Amniotic epithelial cell (primary cell): ENCODE measurements at regions not wholly inside any gene's neighbourhood (a gene's known extent, or its start where the extent isn't known, plus 50 kb on each side); places are given as distances from the start of the nearest gene placed in this dataset.

ENCODE experiments used
- DNase-seq: peaks from one replicate; pipeline ENCODE4 v3.0.0-alpha.2; 2010; ENCODE audit warnings: low read depth

GRCh38 chr2:20150110-20150706, 74.7 kb downstream of the SDC1 start:
- DNase-seq = no peak

DNA sequence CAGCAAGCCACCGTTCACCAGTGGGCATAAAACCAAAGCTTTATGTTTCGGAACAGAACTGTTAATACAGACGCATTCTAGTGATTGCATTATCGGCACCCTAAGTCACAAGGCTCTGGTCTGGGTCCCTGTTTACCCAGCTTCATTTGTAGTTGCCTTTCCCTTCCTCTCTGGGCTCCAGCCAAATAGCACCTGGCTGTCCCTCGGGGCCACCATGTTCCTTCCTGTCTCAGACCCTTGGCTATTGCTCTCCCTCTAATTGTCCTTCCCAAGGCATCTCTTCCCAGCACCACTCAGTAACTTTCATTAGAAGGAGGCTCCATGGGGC, 75.3 kb downstream of the SDC1 start:
- DNase-seq = no peak

GRCh38 chr2:20148923-20149702, 75.8 kb downstream of the SDC1 start:
- DNase-seq = peak; percentile 77

- DNase-seq = no peak
Observed at GRCh38 chr2:20148426-20148922, 76.5 kb downstream of the SDC1 start.

DNA sequence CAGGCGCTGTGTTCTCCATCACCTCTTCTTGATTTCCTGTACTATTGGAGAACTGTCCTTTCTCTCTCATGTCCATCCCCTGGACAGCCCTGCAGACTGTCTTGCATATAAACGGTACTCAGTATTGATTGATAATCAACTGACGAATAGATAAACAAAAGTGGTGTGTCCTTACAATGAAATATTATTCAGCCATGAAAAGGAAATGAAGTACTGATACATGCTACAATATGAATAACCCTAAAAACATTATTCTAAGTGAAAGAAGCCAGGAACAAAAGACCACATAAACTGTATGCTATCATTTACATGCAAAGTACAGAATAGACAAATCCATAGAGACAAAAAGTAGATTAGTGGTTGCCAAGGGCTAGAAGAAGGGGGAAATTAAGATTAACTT, 77.6 kb downstream of the SDC1 start:
- DNase-seq = no peak

DNA sequence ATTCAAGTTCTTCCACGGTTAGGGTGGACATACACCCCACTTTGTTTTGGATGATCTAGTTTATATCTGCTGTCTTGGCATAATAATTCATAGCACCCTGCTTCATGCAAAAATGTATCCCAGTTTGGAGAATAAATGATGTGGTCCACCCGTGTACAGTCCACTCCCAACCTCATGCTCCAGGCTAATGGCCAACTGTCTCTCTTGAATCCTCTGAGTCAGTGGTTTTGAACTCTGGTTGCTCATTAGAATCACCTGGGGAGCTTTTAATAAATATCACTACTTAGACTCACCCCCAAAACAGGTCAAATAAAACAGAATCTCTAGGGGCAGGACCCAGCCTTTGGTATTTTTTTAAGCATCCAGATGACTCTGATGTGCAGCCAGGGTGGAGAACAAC, 78.5 kb downstream of the SDC1 start:
- DNase-seq = peak; percentile 49

DNA sequence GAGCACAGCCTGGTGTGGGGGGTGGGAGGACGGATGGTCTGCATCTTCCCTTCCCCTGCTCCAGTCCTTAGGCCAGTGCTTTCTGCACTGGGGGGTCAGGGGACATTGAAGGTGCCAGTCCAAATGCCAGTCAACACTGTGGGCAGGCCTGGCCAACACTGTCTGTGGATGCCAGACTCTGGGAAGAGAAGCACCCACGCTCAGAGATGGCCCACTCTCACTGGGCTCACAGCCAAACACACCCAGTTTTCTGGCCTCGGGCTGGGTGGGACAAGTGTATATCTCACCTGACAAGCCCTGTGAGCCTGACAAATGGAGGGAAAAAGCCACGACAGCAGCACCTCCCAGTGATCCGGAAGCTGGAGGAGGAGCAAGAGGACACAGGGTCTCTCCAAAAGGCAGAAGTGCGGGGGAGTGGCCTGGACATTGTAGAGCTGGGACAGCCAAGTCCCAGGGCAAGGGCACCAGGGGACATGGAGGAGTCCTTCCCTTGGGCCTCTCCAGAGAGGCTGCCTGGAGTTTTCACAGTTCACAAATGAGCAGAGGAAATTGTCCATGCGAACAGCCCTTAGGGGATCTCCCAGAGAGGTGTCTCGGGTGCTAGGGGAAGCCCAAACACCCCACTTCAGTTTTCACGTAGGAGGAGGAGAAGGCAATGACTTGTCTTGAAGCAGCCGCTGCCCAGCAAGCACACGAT, 79.3 kb downstream of the SDC1 start:
- DNase-seq = no peak

DNA sequence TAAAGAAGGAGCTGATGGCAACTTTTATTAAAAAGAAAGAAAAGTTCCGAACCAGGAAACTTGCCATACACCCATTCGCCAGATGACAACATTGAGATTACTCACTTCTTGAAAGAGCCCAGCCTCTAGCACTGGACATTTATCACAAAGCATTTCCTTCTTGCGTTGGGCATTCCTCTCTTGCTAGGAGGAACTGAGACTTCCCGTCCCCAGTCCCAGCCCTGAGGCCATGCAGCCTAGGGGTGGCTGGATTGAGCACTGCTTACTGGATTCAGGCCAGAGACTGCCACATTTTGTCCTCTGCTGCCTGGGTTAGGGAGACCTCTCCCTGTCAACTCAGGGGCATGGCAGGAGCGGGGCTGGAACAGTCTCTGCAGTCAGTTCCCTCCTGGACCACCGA, 80.1 kb downstream of the SDC1 start:
- DNase-seq = no peak

GRCh38 chr2:20144196-20144595, 80.7 kb downstream of the SDC1 start:
- DNase-seq = no peak

GRCh38 chr2:20143263-20143662, 81.7 kb downstream of the SDC1 start:
- DNase-seq = peak; percentile 46

DNA sequence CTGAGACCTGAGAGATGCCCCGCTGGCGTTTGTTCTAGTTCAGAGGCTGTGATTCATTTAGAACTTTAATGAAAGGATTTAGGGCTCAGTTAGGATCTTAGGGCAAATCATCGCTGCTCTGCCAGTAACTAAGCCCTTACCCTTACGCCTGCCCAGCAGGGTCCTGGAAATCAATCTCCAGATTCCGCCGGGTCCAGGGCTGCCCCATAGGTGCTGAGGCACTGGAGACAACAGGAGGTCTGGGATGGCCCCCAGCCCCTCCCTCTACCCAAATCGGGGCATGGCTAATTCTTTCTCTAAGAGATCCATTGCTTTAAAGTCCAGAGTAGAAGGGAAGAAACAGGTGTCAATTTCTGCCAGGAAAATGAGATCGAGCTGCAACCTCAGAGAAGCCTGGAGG, 83.1 kb downstream of the SDC1 start:
- no peak for DNase-seq

DNA sequence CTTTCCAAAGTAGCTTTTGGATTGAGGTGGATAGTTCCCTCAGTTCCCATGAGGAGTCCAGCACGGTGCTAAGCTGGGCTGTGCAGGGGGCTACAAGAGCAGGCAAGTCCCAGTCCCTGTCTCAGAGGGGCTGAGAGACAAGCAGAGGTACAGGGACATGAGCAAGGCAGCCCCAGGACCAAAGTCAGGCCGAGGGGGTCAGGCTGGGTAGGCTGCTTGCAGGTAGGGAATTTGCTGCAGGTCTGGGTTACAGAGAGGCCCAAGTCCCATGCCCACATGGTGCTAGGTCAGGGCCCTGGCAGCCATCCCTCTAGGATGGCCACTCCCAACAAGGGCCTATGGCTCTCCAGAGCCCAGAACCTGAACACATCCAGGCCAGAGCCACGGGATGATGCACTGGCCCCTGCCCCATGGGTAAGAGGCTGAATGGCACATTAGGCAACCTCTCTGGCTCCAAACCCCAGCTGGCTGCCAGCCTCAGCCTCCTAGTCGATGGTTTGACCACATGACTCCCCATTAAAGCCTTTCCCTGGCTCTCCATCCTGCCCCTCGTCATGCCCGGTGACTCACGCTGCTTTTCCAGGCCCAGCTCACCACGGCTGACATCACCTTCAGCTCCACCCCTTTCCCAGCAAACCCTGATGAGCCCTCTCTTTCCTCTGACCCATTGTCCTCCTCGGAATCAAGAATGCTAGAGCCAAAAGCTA, 83.7 kb downstream of the SDC1 start:
- peak; percentile 94 for DNase-seq

DNA sequence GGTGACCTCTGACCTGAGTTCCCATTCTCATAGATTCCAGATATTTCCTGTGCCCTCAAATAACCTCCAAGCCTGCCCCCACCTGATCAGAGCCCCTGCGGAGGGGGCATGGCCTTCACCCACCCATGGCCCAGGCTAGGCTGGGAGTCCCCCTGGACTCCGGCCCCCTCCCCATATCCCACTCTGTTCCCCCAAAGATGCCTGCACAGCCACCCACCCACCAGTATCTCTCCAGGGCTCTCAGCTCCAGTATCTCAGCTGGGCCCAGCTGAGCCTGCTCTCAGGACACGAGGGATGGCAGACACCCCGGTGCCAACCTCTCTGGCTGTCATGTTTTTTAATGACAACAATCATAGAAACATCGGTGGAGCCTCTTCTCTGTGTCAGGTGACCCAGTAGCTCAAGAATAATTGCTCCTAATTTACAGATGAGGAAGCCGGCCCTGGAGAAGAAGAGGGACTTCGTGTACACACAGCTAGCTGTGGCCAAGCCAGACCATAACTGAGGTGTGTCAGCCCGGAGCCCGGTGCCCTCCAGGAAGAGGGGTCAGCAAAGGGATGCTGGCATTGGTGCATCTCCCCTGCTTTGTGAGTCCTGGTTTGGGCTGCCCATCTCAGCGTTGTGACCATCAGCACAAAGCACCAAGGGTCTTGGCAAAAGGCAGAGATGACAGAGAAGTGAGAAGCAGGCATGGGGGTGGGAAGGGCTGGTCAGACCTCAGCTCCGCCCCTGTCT, 84.4 kb downstream of the SDC1 start:
- no peak for DNase-seq

DNA sequence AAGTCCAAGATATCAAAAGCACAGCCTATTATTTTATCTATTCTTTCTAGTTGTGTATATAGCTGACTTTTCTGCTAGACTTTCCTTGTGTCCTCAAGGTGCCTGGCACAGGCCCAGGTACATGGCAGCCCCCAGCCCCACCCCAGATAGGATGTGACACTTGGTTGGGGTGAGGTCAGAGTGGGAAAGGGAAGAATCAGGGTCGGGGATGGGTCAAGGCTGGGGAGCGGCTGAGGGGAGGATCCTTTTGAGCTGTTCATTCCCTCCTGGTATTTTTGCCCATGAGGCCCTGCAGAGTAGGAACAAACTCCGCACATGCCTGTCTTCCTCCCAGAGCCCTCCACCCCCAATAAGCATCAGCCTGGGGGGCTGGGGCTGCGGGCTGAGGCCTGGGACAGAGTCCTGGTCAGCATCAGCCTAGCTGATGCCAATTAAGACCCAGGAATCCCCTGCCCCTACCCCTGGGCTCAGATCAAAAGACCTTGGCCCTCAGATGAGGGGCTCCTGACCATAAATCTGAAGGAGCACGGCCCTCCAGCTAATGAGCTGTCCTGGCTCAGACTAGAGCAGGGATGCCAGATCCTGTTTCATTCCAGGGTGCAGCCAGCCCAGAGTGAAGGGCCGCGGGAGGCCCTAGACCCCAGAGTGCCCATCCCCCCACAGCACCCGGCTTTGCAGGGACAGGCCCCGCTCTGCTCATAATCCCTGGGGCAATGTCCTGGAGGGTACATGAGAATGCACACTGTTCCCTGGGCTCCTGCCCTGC, 85.3 kb downstream of the SDC1 start:
- DNase-seq = no peak

DNA sequence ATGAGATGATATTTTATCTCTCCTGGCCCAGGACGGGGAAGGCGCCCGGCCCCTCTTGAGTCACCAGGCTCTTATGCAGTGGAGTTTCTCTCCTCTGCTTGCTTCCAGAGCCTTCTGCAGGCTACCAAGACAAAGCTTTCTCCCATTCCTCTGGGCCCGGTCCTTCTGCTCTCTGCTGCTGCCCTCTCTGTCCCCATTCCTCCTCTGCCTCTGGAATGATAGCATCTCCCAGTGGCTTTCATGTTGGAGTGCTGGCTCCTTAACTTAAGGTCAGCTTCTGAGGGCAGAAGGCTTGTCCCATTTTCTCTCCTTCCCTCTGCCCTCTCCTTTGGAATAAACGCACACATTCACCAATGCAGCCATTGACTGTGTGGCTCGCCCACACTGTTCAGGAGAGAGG, 86.2 kb downstream of the SDC1 start:
- no peak for DNase-seq

DNA sequence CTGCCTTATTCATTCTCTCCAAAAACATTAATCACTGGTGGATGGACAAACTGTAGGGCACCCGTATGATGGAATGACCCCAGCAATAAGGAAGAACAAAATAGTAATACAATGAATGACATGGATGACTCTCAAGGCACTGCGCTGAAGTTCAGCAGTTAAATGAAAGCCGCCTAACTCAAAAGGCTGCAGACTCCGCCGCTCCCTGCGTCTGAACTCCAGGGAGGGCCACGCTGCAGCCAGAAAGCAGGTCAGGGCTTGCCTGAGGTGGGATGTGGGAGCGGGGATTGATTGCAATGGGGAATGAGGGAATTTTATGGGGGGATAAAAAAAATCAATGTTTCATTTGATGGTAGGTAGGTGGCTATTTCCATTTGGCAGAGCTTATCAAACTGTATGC, 86.5 kb upstream of the LAPTM4A start:
- no peak for DNase-seq

DNA sequence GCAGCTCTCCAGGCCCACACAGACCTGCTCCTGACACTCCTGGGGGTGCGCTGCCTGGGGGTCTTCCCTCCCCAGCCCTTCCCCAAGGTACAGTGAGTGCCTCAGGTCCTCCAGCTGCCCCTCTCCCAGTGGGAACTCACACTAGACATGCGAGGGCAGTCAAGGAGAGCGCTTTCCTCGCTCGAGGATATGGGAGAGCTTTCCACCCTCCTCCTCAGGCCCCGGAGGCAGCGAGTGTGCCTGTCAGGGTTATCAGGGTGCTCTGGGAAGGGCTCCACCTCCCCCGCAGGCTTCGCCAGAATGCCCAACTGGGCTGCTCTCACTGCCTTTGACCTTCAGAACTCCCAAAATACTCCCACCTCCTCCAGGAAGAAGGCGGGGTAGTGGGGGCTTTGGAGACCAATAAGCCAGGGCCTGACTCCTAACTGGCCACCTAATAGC, 85.7 kb upstream of the LAPTM4A start:
- no peak for DNase-seq

- no peak for DNase-seq
Observed at GRCh38 chr2:20136149-20136548, 84.7 kb upstream of the LAPTM4A start.

DNA sequence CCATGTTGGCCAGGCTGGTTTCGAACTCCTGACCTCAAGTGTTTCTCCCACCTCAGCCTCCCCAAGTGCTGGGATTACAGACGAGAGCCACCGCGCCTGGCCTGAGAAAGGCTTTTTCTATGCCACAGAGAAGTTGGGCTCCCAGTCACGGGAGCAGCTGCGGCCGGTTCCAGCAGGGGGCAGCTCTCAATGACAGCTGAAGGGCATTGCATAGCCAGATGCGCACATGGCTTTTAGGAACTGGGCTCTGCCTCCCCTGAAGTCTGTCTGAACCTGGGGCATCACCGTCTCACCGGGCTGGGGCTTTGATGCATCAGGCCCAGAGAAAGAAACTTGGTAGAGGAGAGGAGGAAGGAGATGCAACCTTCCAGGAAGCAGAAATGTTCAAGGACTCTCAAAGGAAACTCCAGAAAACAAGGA, 84.2 kb upstream of the LAPTM4A start:
- DNase-seq = peak; percentile 35

GRCh38 chr2:20132990-20133535, 81.6 kb upstream of the LAPTM4A start:
- DNase-seq = no peak
